ENCODE measurements at regions not wholly inside any gene's neighbourhood (a gene's known extent, or its start where the extent isn't known, plus 50 kb on each side); places are given as distances from the start of the nearest gene placed in this dataset.

- TF ChIP-seq CTCF (IDR thresholded peaks at IDR 0.05; ENCODE audit: control insufficient read depth, extremely low read depth, insufficient read depth) = no peak
- no peak overlapping the region for H3K4me3 ChIP-seq (ENCODE audit: low read depth, low read length)
- DNase-seq (ENCODE audit: low read depth) = no peak
Observed at GRCh38 chr4:25489253-25489797, 112.3 kb downstream of the ANAPC4 start.

GRCh38 chr4:25493466-25493865 lies 116.4 kb downstream of the ANAPC4 start:
- H3K4me3 ChIP-seq (ENCODE audit: low read depth, low read length) = no peak overlapping the region
- no peak for DNase-seq (ENCODE audit: low read depth)
- TF ChIP-seq CTCF (IDR thresholded peaks at IDR 0.05; ENCODE audit: control insufficient read depth, extremely low read depth, insufficient read depth) = no peak

DNA sequence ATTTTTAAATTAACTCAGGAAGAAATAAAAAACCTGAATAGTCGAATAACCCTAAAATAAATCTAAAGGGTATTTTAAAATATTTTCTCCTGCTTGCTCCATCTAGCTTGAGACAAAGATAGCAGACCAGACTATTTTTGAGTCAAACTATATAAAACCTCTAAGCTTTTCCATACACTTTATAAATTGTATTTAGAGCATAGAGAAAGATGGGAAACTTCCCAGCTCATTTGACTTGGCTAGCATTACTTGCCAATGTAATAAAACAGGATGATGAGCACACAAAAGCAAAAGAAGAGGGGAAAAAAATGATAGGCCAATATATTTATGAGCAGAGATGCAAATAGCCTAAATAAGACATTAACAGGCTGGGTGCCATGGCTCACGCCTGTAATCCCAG lies 117.1 kb downstream of the ANAPC4 start:
- no peak for TF ChIP-seq CTCF (IDR thresholded peaks at IDR 0.05; ENCODE audit: control insufficient read depth, extremely low read depth, insufficient read depth)
- DNase-seq (ENCODE audit: low read depth) = no peak
- no peak overlapping the region for H3K4me3 ChIP-seq (ENCODE audit: low read depth, low read length)

GRCh38 chr4:25500626-25501316 lies 123.7 kb downstream of the ANAPC4 start:
- no peak overlapping the region for H3K4me3 ChIP-seq (ENCODE audit: low read depth, low read length)
- no peak for TF ChIP-seq CTCF (IDR thresholded peaks at IDR 0.05; ENCODE audit: control insufficient read depth, extremely low read depth, insufficient read depth)
- no peak for DNase-seq (ENCODE audit: low read depth)

- no peak for DNase-seq (ENCODE audit: low read depth)
- no peak overlapping the region for H3K4me3 ChIP-seq (ENCODE audit: low read depth, low read length)
- no peak for TF ChIP-seq CTCF (IDR thresholded peaks at IDR 0.05; ENCODE audit: control insufficient read depth, extremely low read depth, insufficient read depth)
Observed at GRCh38 chr4:25502115-25502514, 125.1 kb downstream of the ANAPC4 start.

GRCh38 chr4:25503779-25504178 lies 126.7 kb downstream of the ANAPC4 start:
- DNase-seq (ENCODE audit: low read depth) = no peak
- H3K4me3 ChIP-seq (ENCODE audit: low read depth, low read length) = no peak overlapping the region
- TF ChIP-seq CTCF (IDR thresholded peaks at IDR 0.05; ENCODE audit: control insufficient read depth, extremely low read depth, insufficient read depth) = no peak

Data from LNCaP clone FGC (cell line).